T follicular helper cell (primary cell): ENCODE measurements at regions not wholly inside any gene's neighbourhood (a gene's known extent, or its start where the extent isn't known, plus 50 kb on each side); places are given as distances from the start of the nearest gene placed in this dataset.

Experiments
- DNase-seq: peaks from one replicate; pipeline ENCODE4 v3.0.0-alpha.2; 2020; ENCODE audit warnings: low read depth

GRCh38 chr7:25752967-25753791, 398.8 kb upstream of the NFE2L3 start:
- DNase-seq, result no peak

- no peak for DNase-seq
These were observed 398.2 kb upstream of the NFE2L3 start for GRCh38 chr7:25753837-25754236.

- DNase-seq, result no peak
These were observed 397.7 kb upstream of the NFE2L3 start for GRCh38 chr7:25754333-25754732.

GRCh38 chr7:25754751-25755150, 397.2 kb upstream of the NFE2L3 start:
- DNase-seq, result no peak

GRCh38 chr7:25756601-25757000, 395.4 kb upstream of the NFE2L3 start:
- no peak for DNase-seq

- no peak for DNase-seq
These were observed 393.4 kb upstream of the NFE2L3 start for GRCh38 chr7:25758559-25758958.

GRCh38 chr7:25759286-25759685, 392.7 kb upstream of the NFE2L3 start:
- DNase-seq, result no peak

GRCh38 chr7:25759748-25760147, 392.2 kb upstream of the NFE2L3 start:
- no peak for DNase-seq

- no peak for DNase-seq
These were observed 389.2 kb upstream of the NFE2L3 start for GRCh38 chr7:25762511-25763462.

GRCh38 chr7:25763463-25763860, 388.5 kb upstream of the NFE2L3 start:
- DNase-seq, result no peak

GRCh38 chr7:25765110-25765655, 386.8 kb upstream of the NFE2L3 start:
- no peak for DNase-seq

- DNase-seq, result no peak
These were observed 381.8 kb upstream of the NFE2L3 start for GRCh38 chr7:25770235-25770634.

GRCh38 chr7:25770670-25771069, 381.3 kb upstream of the NFE2L3 start:
- DNase-seq, result no peak

- DNase-seq, result no peak
These were observed 380.5 kb upstream of the NFE2L3 start for GRCh38 chr7:25771491-25771890.

GRCh38 chr7:25772802-25773201, 379.2 kb upstream of the NFE2L3 start:
- no peak for DNase-seq

- no peak for DNase-seq
These were observed 377.3 kb upstream of the NFE2L3 start for GRCh38 chr7:25774675-25775074.

- no peak for DNase-seq
These were observed 376.4 kb upstream of the NFE2L3 start for GRCh38 chr7:25775570-25775969.

- no peak for DNase-seq
These were observed 375.8 kb upstream of the NFE2L3 start for GRCh38 chr7:25775999-25776743.

GRCh38 chr7:25776744-25777123, 375.3 kb upstream of the NFE2L3 start:
- no peak for DNase-seq

- DNase-seq, result no peak
These were observed 373.9 kb upstream of the NFE2L3 start for GRCh38 chr7:25777969-25778708.

GRCh38 chr7:25779002-25779546, 372.9 kb upstream of the NFE2L3 start:
- no peak for DNase-seq
